VCaP (cell line): ENCODE measurements at regions not wholly inside any gene's neighbourhood (a gene's known extent, or its start where the extent isn't known, plus 50 kb on each side); places are given as distances from the start of the nearest gene placed in this dataset.
"Not testable (repeated sequence)": the region's sequence is repeated elsewhere in the genome, so short reads cannot be mapped to it uniquely, and the experiment has no call there.

Experiments
- H3K27ac ChIP-seq: fragments of 450-650 bp; 2 replicates; pipeline ENCODE4 v1.5.1; 2017
- TF ChIP-seq, protein P1 (sequence below): fragments of 450-650 bp; conservative IDR thresholded peaks from 2 replicates; pipeline ENCODE4 v1.5.1; 2017; ENCODE audit warnings: mild to moderate bottlenecking, moderate library complexity

DNA sequence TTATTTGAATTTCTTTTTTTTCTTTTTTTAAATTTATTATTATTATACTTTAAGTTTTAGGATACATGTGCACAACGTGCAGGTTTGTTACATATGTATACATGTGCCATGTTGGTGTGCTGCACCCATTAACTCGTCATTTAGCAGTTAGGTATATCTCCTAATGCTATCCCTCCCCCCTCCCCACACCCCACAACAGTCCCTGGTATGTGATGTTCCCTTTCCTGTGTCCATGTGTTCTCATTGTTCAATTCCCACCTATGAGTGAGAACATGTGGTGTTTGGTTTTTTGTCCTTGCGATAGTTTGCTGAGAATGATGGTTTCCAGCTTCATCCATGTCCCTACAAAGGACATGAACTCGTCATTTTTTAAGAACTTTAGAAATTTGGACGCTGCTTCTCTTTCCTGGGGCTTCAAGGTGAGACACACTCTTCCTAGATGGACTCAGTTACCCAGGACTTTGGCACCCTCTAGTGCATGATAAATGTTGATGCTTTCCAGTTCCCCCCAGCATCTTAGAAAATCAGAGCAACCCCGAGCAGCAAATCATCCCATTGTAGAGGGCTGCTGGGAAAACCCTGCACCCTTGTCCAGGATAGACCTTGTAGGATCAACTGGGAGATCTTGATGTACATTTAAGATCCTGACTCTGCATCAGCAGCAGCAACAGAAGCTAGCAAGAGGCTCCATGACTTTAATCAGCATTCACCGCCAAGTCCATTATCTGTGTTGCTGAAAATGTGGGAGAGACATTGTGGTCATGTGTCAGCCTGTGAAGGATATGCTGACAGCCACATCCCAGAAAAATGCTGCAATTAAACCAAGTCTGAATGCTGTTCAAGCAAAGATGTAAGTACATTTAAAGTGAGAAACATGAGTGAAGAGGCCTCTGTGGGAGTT is 266.9 kb upstream of the FAM78B start:
- TF ChIP-seq, protein P1, sequence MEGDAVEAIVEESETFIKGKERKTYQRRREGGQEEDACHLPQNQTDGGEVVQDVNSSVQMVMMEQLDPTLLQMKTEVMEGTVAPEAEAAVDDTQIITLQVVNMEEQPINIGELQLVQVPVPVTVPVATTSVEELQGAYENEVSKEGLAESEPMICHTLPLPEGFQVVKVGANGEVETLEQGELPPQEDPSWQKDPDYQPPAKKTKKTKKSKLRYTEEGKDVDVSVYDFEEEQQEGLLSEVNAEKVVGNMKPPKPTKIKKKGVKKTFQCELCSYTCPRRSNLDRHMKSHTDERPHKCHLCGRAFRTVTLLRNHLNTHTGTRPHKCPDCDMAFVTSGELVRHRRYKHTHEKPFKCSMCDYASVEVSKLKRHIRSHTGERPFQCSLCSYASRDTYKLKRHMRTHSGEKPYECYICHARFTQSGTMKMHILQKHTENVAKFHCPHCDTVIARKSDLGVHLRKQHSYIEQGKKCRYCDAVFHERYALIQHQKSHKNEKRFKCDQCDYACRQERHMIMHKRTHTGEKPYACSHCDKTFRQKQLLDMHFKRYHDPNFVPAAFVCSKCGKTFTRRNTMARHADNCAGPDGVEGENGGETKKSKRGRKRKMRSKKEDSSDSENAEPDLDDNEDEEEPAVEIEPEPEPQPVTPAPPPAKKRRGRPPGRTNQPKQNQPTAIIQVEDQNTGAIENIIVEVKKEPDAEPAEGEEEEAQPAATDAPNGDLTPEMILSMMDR, result peak; percentile 77
- H3K27ac ChIP-seq, result not testable (repeated sequence)

DNA sequence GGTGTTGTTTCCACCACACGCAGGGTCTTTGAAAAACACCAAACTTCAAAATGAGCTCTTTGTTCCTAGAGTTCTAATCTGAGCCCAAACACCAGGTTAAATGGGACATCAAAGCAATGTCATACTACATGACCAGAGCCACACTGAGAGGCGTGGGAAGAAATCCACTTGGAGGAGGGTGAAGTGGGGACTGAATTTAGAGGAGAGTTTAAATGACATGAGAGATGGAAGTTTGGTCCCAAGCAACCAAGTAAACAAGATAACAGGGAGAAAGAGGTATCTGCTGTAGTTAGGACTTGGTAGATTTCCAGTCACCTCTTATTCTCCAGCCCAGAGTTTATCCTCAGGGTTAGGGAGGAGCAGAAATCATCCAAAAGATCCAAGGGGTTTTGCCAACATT is 290.9 kb upstream of the FAM78B start:
- H3K27ac ChIP-seq, result no peak overlapping the region
- TF ChIP-seq, protein P1, result no peak

DNA sequence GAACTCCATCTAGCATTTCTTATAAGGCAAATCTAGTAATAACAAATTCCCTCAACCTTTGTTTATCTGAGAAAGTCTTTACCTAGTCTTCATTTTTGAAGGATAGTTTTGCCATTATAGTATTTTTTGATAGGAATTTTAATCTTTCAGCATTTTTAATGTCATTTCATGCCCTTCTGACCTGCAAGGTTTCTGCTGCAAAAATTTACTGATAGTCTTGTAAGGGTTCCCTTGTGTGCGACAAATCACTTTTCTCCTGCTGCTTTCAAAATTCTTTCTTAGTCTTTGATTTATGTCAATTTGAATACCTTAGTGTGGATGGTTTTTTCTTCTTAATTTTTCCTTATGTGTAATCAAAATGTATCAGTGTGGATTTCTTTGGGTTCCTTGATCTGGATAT is 297.5 kb upstream of the FAM78B start:
- H3K27ac ChIP-seq, result no peak overlapping the region
- TF ChIP-seq, protein P1, result no peak

DNA sequence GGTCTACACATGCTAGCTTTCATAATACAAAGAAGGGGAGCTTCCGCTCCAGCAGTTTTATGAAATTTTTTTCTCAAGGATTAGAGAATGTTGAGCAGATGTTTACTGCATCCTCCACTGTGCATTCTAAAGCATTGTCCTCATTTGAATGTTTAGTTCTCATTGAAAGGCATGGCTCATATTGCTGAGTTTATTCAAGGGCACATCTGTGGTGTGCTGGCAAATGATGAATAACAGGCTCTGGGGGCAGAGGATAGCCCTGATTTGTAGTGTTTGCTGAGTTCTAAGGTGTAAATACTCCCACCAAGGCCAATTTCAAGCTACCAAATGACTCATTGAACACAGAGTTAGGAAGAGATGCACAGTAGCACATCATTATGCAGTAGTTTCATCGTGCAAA is 303.2 kb upstream of the FAM78B start:
- TF ChIP-seq, protein P1, result no peak
- H3K27ac ChIP-seq, result no peak overlapping the region

DNA sequence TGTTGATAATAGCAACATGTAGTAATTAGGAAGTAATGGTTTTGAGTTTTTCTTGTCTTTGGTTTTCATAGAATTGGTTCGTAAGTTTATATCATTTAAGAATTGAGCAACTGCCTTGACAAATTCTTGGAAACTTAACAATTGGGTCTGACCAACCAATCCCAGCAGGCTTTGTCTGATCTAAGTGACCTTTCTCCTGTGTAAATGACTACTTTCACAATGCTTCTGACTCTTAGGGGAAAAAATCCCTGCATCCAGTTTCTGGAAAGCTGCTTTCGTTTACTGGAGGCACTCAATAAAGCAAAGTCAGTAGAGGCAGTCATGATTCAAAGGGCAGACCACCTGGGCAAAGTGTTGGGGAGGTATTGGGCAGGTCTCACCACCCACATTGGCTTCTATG is 303.6 kb upstream of the FAM78B start:
- TF ChIP-seq, protein P1, result no peak
- H3K27ac ChIP-seq, result no peak overlapping the region

DNA sequence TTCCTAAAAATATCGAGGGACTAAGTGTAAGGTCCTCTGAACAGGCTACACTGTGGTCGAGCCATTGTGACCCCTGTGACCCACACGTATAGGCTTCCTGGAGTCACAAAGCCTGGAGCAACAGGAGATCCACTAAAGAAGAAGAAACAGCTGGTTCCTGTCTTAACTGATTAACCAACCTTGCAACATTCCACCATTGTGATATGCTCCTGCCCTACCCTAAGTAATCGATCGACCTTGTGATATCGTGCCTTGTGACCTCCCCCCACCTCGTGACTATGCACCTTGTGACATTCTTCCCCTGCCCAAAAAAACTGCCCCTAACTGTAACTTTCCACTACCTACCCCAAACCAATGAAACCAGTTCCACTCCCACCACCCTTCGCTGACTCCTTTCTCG is 304.6 kb upstream of the FAM78B start:
- no peak overlapping the region for H3K27ac ChIP-seq
- TF ChIP-seq, protein P1, result no peak

DNA sequence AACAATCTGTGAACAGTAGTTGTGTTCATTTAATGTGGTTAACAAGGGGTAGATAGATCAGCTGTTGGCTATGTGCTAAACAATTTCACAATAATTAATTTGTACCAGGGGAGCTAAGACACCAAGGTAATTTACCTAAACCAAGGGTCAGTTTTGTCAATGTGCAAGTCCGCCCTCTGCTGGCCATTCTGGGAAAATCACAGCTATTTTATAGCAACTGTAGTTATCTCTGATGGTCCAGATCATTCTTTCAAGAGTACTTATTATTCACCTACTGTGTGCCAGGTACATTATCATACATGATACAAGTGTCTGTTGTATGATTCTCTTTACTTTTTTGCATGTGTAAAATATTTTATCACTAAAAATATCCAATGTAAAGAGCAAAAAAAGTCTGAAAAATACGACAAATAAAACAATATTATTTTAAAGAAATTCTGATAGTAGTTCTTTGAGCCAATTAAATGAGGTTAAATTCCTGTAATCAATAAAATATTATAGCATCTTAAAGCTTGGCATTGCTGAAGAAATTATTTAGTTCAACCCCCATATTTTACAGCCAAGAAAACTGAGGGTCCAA is 312.3 kb upstream of the FAM78B start:
- TF ChIP-seq, protein P1, result peak; percentile 81

More for the DNA sequence above, 312.3 kb upstream of the FAM78B start:
- H3K27ac ChIP-seq, result no peak overlapping the region
